Neural progenitor cell (in vitro differentiated cells): ENCODE measurements at regions not wholly inside any gene's neighbourhood (a gene's known extent, or its start where the extent isn't known, plus 50 kb on each side); places are given as distances from the start of the nearest gene placed in this dataset.

Experiments
- DNase-seq: peaks from one replicate; pipeline ENCODE4 v3.0.0-alpha.2; 2016; ENCODE audit warnings: low spot score
- H2AFZ ChIP-seq: fragments of 200-600 bp; sonication (generic); replicated peaks from 2 replicates; pipeline ENCODE4 v1.6.1; 2016; ENCODE audit warnings: antibody characterized with exemption
- H3F3A ChIP-seq: fragments of 200-600 bp; sonication (generic); 2 replicates; pipeline ENCODE4 v1.6.1; 2016; ENCODE audit warnings: antibody characterized with exemption, low read depth
- H3K27ac ChIP-seq: fragments of 200-600 bp; sonication (generic); 2 replicates; pipeline ENCODE4 v1.5.1; 2016; ENCODE audit warnings: mild to moderate bottlenecking
- H3K27me3 ChIP-seq: fragments of 200-600 bp; sonication (generic); 2 replicates; pipeline ENCODE4 v1.6.1; 2016; ENCODE audit warnings: mild to moderate bottlenecking, moderate library complexity
- H3K36me3 ChIP-seq: fragments of 200-600 bp; sonication (generic); 2 replicates; pipeline ENCODE4 v1.5.1; 2016
- H3K4me1 ChIP-seq: fragments of 200-600 bp; sonication (generic); 2 replicates; pipeline ENCODE4 v1.6.1; 2016; ENCODE audit warnings: mixed run types
- H3K4me2 ChIP-seq: fragments of 200-600 bp; sonication (generic); 2 replicates; pipeline ENCODE4 v1.6.1; 2016
- H3K4me3 ChIP-seq: fragments of 200-600 bp; sonication (generic); 2 replicates; pipeline ENCODE4 v1.5.1; 2016
- H3K79me2 ChIP-seq: fragments of 200-600 bp; sonication (generic); 2 replicates; pipeline ENCODE4 v1.6.1; 2016; ENCODE audit warnings: low read depth
- H3K9ac ChIP-seq: fragments of 200-600 bp; sonication (generic); 2 replicates; pipeline ENCODE4 v1.6.1; 2016
- H3K9me3 ChIP-seq: fragments of 200-600 bp; sonication (generic); 2 replicates; pipeline ENCODE4 v1.5.1; 2016; ENCODE audit warnings: low read depth
- H4K20me1 ChIP-seq: fragments of 200-600 bp; sonication (generic); 2 replicates; pipeline ENCODE4 v1.6.1; 2016; ENCODE audit warnings: low read depth
- H3K27ac Mint-ChIP-seq: 3 replicates; pipeline ENCODE4 v1.8.0; 2021; ENCODE audit warnings: mixed read lengths
- H3K27me3 Mint-ChIP-seq: 2 replicates; pipeline ENCODE4 v1.8.0; 2022; ENCODE audit warnings: low read depth, mild to moderate bottlenecking, inconsistent platforms, moderate library complexity, mixed read lengths; ENCODE audit not compliant: insufficient read depth
- H3K36me3 Mint-ChIP-seq: 3 replicates; pipeline ENCODE4 v1.8.0; 2021; ENCODE audit warnings: mixed read lengths
- H3K4me1 Mint-ChIP-seq: 3 replicates; pipeline ENCODE4 v1.8.0; 2021; ENCODE audit warnings: mixed read lengths
- H3K4me3 Mint-ChIP-seq: 3 replicates; pipeline ENCODE4 v1.8.0; 2021; ENCODE audit warnings: mild to moderate bottlenecking, moderate library complexity, mixed read lengths
- H3K9me3 Mint-ChIP-seq: 3 replicates; pipeline ENCODE4 v1.8.0; 2020; ENCODE audit warnings: mixed read lengths
- CTCF ChIP-seq: fragments of 200-600 bp; sonication (generic); IDR thresholded peaks from 2 replicates; pipeline ENCODE4 v1.5.1; 2017; ENCODE audit warnings: antibody characterized with exemption, mild to moderate bottlenecking
- EZH2 ChIP-seq: fragments of 200-600 bp; sonication (generic); IDR thresholded peaks from 2 replicates; pipeline ENCODE4 v1.6.1; 2017; ENCODE audit warnings: antibody characterized with exemption, mild to moderate bottlenecking, moderate library complexity
- EZH2phosphoT487 ChIP-seq: fragments of 200-600 bp; sonication (generic); IDR thresholded peaks from 2 replicates; pipeline ENCODE4 v1.6.1; 2017; ENCODE audit warnings: antibody characterized with exemption

- no peak overlapping the region for H2AFZ ChIP-seq
- peaks cover 4% of the 10 kb centered on the region for H3K9me3 Mint-ChIP-seq
- TF ChIP-seq EZH2 = no peak
- TF ChIP-seq CTCF = no peak
- H3K36me3 Mint-ChIP-seq = peaks cover 2% of the 10 kb centered on the region
- H3K4me2 ChIP-seq = no peak overlapping the region
- peaks cover 25% of the 10 kb centered on the region for H3K27me3 Mint-ChIP-seq
- H3K36me3 ChIP-seq = no peaks in the 10 kb centered on the region
- H4K20me1 ChIP-seq = no peaks in the 10 kb centered on the region
- H3K4me1 Mint-ChIP-seq = peaks cover 47% of the 10 kb centered on the region
- H3K9me3 ChIP-seq = no peaks in the 10 kb centered on the region
- H3K27ac ChIP-seq = no peak overlapping the region
- peaks cover 44% of the 10 kb centered on the region for H3F3A ChIP-seq
- H3K27ac Mint-ChIP-seq = no peak overlapping the region
- H3K79me2 ChIP-seq = no peaks in the 10 kb centered on the region
- H3K4me3 Mint-ChIP-seq = no peak overlapping the region
- H3K4me1 ChIP-seq = peaks cover 18% of the 10 kb centered on the region
- DNase-seq = no peak
- H3K4me3 ChIP-seq = no peak overlapping the region
- H3K9ac ChIP-seq = no peak overlapping the region
- no peaks in the 10 kb centered on the region for H3K27me3 ChIP-seq
Measured at GRCh38 chr22:27627901-27628300, 173.7 kb downstream of the MN1 start.

- Mint-ChIP-seq H3K27ac (no peak overlapping the region), H3K4me1 (peaks cover 48% of the 10 kb centered on the region), H3K27me3 (peaks cover 25% of the 10 kb centered on the region), H3K9me3 (peaks cover 4% of the 10 kb centered on the region), H3K36me3 (peaks cover 2% of the 10 kb centered on the region), H3K4me3 (no peak overlapping the region)
- H3F3A ChIP-seq = peaks cover 44% of the 10 kb centered on the region
- no peak overlapping the region for H3K27ac ChIP-seq
- no peaks in the 10 kb centered on the region for H4K20me1 ChIP-seq
- no peak overlapping the region for H3K9ac ChIP-seq
- no peak overlapping the region for H3K4me3 ChIP-seq
- DNase-seq = no peak
- no peaks in the 10 kb centered on the region for H3K9me3 ChIP-seq
- peaks cover 18% of the 10 kb centered on the region for H3K4me1 ChIP-seq
- no peak overlapping the region for H3K4me2 ChIP-seq
- TF ChIP-seq EZH2phosphoT487 (no peak), EZH2 (no peak), CTCF (no peak)
- H2AFZ ChIP-seq = no peak overlapping the region
- no peaks in the 10 kb centered on the region for H3K36me3 ChIP-seq
- no peaks in the 10 kb centered on the region for H3K27me3 ChIP-seq
- H3K79me2 ChIP-seq = no peaks in the 10 kb centered on the region
Measured at GRCh38 chr22:27628341-27628740, 173.2 kb downstream of the MN1 start.

DNA sequence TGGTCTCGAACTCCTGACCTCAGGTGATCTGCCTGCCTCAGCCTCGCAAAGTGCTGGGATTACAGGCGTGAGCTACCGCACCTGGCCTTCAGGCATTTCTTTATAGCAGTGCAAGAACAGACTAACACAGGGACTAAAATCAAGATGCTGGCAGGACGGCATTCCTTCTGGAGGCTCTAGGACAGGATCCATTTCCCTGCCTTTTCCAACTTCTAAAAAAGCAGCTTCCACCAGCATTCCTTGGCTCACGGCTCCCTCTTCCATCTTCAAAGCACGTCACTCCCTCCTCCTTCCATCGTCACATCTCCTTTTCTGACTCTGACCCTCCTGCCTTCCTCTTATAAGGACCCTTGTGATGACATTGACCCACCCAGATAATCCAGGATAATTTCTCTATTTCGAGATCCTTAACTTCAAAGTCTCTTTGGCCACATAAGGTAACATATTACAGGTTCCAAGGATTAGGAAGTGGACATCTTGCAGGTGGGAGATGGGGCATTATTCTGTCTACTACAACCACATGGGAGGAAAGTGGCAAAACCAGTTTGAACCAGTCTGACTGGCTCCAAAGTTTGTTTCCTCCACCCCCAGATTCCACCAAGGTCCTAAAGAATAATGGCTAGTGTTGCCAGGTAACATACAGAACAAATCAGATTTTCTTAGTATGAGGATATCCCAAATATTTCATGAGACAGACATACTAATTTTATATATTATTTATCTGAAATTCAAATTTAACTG is 172.5 kb downstream of the MN1 start:
- Histone ChIP-seq H3K9ac (no peak overlapping the region), H3K27me3 (no peaks in the 10 kb centered on the region), H3K36me3 (no peaks in the 10 kb centered on the region), H3K27ac (no peak overlapping the region), H4K20me1 (no peaks in the 10 kb centered on the region), H3K4me2 (no peak overlapping the region), H3K4me3 (no peak overlapping the region), H3K4me1 (peaks cover 18% of the 10 kb centered on the region), H3K9me3 (no peaks in the 10 kb centered on the region), H3F3A (peaks cover 44% of the 10 kb centered on the region), H2AFZ (no peak overlapping the region), H3K79me2 (no peaks in the 10 kb centered on the region)
- H3K36me3 Mint-ChIP-seq = peaks cover 2% of the 10 kb centered on the region
- peaks cover 4% of the 10 kb centered on the region for H3K9me3 Mint-ChIP-seq
- H3K4me1 Mint-ChIP-seq = peaks cover 48% of the 10 kb centered on the region
- TF ChIP-seq CTCF (no peak), EZH2 (no peak), EZH2phosphoT487 (no peak)
- no peak for DNase-seq
- H3K4me3 Mint-ChIP-seq = no peak overlapping the region
- peaks cover 25% of the 10 kb centered on the region for H3K27me3 Mint-ChIP-seq
- peak overlapping the region; percentile 64 for H3K27ac Mint-ChIP-seq
